Natural killer cell treated with Interleukin-12 subunit alpha and Interleukin-12 subunit beta and Interleukin-15 and Interleukin-18, amount 100 ng/mL, for 72 hours (primary cell): ENCODE measurements at regions not wholly inside any gene's neighbourhood (a gene's known extent, or its start where the extent isn't known, plus 50 kb on each side); places are given as distances from the start of the nearest gene placed in this dataset.

Experiments
- ATAC-seq, 2 donors: fragments of 150-1000 bp; cut with Tn5 transposase in 1 of 2; sonication (Bioruptor Pico), chemical (Tn5 transposase) in 1 of 2; 2 replicates each; pipeline ENCODE4 v1.10.0; 2021
- DNase-seq: peaks from one replicate; pipeline ENCODE4 v3.0.0; 2022; ENCODE audit warnings: low spot score
- H3K27ac Mint-ChIP-seq, 2 donors: 1 replicate in 1 of 2; 2 replicates in 1 of 2; pipeline ENCODE4 v1.8.0; 2022; ENCODE audit warnings: mixed read lengths in 2 of 2, mild to moderate bottlenecking in 1 of 2, moderate library complexity in 1 of 2
- H3K27me3 Mint-ChIP-seq, 2 donors: 1 replicate in 1 of 2; 2 replicates in 1 of 2; pipeline ENCODE4 v1.8.0; 2022; ENCODE audit warnings: mixed read lengths in 2 of 2
- H3K36me3 Mint-ChIP-seq: one replicate; pipeline ENCODE4 v1.8.0; 2022; ENCODE audit warnings: mixed read lengths
- H3K4me1 Mint-ChIP-seq, 2 donors: 1 replicate in 1 of 2; 2 replicates in 1 of 2; pipeline ENCODE4 v1.8.0; 2022; ENCODE audit warnings: low read depth in 2 of 2, mixed read lengths in 2 of 2, mild to moderate bottlenecking in 1 of 2
- H3K4me3 Mint-ChIP-seq: one replicate; pipeline ENCODE4 v1.8.0; 2022; ENCODE audit warnings: mixed read lengths
- H3K9me3 Mint-ChIP-seq: 2 replicates; pipeline ENCODE4 v1.8.0; 2022; ENCODE audit warnings: mixed read lengths

DNA sequence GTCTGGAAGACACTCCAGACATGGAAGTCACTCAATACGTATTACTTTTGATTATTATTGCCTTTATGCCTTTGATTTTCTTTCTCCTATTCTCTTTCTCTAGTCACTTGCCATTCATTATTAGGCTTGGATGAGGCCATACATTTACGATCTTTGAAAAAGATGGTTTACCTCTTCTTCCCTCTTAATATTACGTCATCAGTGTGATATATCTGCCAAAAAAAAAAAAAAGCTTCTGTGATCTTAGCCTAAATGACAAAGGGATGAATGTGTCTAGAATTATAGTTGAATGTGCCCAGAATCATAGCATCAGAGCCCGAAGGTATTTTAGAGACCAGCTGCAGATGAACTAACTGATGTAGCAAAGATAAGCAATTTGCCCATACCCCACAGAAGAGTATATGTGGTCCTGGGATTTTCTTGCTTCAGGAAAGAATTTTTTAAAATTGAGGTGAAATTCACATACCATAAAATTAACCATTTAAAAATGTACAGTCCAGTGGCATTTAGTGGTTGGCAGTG lies 73.9 kb downstream of the HHEX start:
- DNase-seq, result no peak
- H3K4me3 Mint-ChIP-seq, result no peak overlapping the region
- H3K27ac Mint-ChIP-seq, result no peak overlapping the region
- peaks cover 16% of the 10 kb centered on the region for H3K36me3 Mint-ChIP-seq
- H3K27me3 Mint-ChIP-seq, result peaks cover 15 to 44% of the 10 kb centered on the region in 2 donors
- no peaks in the 10 kb centered on the region for H3K9me3 Mint-ChIP-seq
- no peak for ATAC-seq
- H3K4me1 Mint-ChIP-seq, result no peaks in the 10 kb centered on the region

DNA sequence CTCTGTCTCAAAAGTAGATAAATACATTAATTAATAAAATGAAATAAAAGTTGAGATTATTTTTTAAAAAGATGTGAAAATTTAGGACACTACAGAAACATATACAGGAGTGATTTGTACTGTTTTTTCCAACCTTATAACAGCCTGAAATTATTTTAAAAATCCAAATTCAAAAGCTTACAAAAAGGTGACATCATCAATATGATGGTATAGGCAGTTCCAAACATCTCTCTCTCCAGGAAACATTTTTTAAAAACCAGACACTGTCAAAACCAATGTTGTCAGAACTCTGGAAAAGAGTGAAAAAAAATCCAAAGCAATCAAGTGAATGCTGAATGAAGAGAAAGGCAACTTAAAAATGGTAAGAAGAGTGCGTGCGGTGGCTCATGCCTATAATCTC lies 76.7 kb downstream of the HHEX start:
- Mint-ChIP-seq H3K9me3 (no peaks in the 10 kb centered on the region), H3K36me3 (peaks cover 16% of the 10 kb centered on the region), H3K27me3 (peaks cover 19 to 51% of the 10 kb centered on the region in 2 donors), H3K4me1 (no peaks in the 10 kb centered on the region), H3K27ac (no peak overlapping the region), H3K4me3 (no peak overlapping the region)
- ATAC-seq (no peak), DNase-seq (no peak)

DNA sequence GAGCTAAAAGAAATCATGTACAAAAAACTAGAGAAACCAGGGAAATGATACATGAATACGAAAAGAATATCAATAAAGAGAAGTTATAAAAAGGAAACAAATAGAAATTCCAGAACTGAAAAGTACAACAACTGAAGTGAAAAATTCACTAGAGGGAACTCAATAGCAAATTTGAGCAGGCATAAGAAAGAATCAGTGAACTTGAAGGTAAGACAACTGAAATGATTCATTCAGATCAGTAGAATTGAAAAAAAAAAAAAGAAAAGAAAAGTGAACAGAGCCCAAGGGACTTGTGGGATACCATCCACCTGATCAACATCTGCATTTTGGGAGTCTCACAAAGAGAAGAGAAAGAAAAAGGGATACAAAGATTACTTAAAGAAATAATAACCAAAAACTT lies 78.3 kb downstream of the HHEX start:
- ATAC-seq, result no peak
- peaks cover 19 to 44% of the 10 kb centered on the region in 2 donors for H3K27me3 Mint-ChIP-seq
- no peaks in the 10 kb centered on the region for H3K4me1 Mint-ChIP-seq
- DNase-seq, result no peak
- no peak overlapping the region for H3K4me3 Mint-ChIP-seq
- H3K9me3 Mint-ChIP-seq, result no peaks in the 10 kb centered on the region
- H3K27ac Mint-ChIP-seq, result no peak overlapping the region
- H3K36me3 Mint-ChIP-seq, result peaks cover 16% of the 10 kb centered on the region

DNA sequence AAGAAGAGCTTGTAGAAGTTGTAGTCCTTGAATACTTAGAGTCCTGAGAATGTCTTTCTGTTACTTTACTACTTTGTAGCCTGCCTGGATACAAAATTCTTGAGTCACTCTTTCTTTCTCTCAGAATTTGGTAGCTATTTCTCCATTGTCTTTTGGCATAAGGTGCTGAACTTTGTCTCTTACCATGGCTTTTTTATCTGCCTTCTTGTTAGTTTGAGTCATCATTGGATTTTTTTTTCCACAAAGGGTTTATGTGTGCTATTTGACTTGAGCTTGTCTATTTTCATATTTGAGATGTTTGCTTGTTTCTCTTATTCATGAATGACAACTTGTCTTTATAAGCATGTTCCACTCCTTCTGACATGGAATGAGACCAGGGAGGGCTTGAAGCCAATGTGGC lies 74.5 kb upstream of the EXOC6 start:
- Mint-ChIP-seq H3K27me3 (peaks cover 7 to 8% of the 10 kb centered on the region in 2 donors), H3K4me1 (no peaks in the 10 kb centered on the region), H3K4me3 (no peak overlapping the region), H3K27ac (no peak overlapping the region), H3K9me3 (no peaks in the 10 kb centered on the region), H3K36me3 (no peaks in the 10 kb centered on the region)
- ATAC-seq (no peak), DNase-seq (no peak)

DNA sequence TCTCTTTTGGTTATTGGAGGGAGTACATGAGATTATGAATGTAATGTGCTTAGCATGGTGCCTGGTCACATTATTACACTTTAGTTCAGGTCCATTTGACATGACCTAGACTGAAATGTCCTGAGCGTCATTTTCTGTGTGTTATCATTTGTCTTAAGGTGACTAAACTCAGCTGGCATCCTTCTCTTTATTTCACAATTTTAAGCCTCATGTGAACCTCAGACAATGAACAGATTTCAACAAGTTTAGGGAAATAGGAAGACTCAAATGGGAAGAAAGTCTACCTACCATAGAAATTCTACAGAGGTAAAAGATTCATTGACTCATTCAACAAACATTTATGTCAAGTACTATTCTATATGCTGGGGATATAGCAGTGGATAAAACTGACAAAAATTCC lies 70.2 kb upstream of the EXOC6 start:
- no peaks in the 10 kb centered on the region for H3K9me3 Mint-ChIP-seq
- no peak overlapping the region for H3K4me3 Mint-ChIP-seq
- no peak overlapping the region for H3K27ac Mint-ChIP-seq
- ATAC-seq (no peak), DNase-seq (no peak)
- no peaks in the 10 kb centered on the region for H3K4me1 Mint-ChIP-seq
- H3K27me3 Mint-ChIP-seq, result peaks cover 5% of the 10 kb centered on the region in 2 donors
- no peaks in the 10 kb centered on the region for H3K36me3 Mint-ChIP-seq

DNA sequence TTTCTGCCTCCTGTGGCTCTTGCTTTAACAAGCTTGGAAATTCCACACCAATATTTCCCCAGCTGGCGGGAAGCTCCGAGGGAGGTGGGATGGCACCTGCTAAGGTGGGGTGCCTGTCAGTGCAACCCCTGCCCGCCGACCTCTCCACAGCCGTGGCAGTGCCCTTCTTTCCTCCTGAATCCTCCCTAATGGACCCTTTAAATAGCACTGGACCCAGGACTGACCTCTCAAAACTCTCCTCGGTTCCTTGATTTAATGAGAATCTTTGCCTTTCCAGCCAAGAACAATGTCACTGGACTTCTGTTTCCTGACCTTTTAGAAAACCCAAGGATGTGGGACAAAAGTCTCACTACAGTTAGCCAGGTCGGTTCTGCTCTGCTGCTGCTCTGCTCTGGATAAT lies 63.2 kb upstream of the EXOC6 start:
- Mint-ChIP-seq H3K27me3 (peaks cover 5 to 8% of the 10 kb centered on the region in 2 donors), H3K4me3 (no peak overlapping the region), H3K9me3 (no peaks in the 10 kb centered on the region), H3K4me1 (no peaks in the 10 kb centered on the region), H3K36me3 (no peaks in the 10 kb centered on the region), H3K27ac (no peak overlapping the region)
- DNase-seq (no peak), ATAC-seq (no peak)

DNA sequence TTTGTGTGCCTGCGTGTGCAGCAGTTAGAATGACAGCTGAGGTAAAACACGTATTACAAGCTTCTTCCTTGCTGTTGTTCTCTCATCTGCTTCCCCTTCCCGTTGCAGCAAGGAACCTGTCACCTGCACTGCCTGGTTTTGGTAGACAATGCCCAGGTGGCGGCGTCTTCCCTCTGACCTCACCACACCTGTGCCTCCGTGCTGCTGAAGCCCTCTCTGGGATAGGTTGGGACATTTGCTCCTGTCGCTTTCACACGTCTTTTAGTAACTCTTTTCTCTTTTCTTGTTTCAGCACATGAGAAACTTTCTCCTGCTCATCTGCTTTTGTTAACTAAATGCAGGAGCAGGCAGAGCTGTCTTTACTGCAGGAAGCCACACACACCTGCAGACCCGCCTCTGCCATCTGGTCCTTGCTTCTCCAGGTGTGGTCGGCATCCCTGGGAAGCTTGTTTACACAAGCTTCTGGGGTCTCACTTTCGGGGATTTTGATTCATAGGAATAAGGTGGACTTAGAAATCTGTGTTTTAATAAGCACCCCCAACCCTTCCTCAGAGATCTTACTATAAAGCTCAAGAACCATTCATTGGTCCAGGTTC lies 60.7 kb upstream of the EXOC6 start:
- DNase-seq (no peak), ATAC-seq (no peak)
- H3K36me3 Mint-ChIP-seq, result no peaks in the 10 kb centered on the region
- no peaks in the 10 kb centered on the region for H3K9me3 Mint-ChIP-seq
- H3K4me1 Mint-ChIP-seq, result no peaks in the 10 kb centered on the region
- peaks cover 2 to 15% of the 10 kb centered on the region in 2 donors for H3K27me3 Mint-ChIP-seq
- no peak overlapping the region for H3K27ac Mint-ChIP-seq
- H3K4me3 Mint-ChIP-seq, result no peak overlapping the region

DNA sequence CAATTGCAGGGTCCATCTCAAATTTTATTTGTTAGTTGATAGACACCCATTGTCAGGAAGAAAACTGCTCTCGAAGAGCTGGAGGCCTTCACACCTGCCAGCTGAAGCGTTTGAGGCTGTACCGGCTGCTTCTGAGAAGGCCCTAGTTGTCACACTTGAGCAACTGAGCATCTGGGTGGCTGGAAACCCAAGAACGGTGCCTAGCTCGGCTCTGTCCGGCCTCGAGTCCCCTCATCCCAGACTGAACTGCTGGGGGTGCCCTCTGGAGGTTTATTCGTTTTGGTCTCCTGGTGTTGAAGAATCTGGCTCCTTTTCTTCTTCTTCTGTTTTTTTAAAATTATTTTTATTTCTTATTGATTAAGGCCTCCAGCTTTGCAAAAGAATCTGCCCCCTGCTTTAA lies 59.3 kb upstream of the EXOC6 start:
- Mint-ChIP-seq H3K36me3 (no peaks in the 10 kb centered on the region), H3K27ac (no peak overlapping the region), H3K4me3 (no peak overlapping the region), H3K27me3 (peaks cover 6 to 18% of the 10 kb centered on the region in 2 donors), H3K9me3 (no peaks in the 10 kb centered on the region), H3K4me1 (no peaks in the 10 kb centered on the region)
- ATAC-seq (no peak), DNase-seq (no peak)

DNA sequence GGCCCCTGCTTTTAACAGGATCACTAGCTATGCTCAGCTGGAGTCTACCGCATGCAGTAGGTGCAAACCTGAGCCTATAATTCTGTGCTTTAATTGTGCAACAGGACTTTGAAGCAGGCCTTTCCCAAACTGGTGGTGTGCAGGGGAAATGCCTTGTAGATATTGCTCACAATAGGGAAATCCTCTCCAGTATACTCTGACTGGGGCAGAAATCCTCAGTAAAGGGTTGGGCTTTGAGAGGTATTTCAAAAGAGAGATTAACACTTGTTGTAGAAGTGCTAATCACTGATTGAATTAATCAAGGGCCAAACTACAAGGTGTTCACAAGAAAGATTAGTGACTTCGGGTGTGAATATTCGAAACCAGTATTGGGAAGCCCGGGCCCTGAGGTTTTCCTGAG lies 58.5 kb upstream of the EXOC6 start:
- ATAC-seq, result no peak

DNA sequence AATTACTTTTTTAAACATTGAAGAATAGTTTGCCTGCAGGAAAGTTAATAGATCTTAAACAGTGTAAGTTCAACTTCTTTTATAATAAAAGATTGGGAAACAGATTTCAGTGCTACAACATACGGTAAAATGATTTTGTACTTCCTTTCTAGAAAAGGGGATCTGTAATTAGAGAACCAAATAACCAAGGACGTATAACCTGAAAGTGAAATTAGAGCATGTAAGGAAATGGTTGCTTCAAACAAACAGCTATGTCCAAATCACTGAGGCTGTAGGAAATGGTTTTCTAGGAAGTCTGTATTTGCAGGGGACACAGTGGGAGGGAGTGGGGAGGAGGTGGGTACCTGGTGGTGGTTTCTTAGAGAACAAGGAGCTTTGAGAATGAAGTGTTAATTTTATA lies 57.9 kb upstream of the EXOC6 start:
- DNase-seq (no peak), ATAC-seq (no peak)
- Mint-ChIP-seq H3K27ac (no peak overlapping the region), H3K27me3 (peaks cover 10 to 27% of the 10 kb centered on the region in 2 donors), H3K9me3 (no peaks in the 10 kb centered on the region), H3K4me3 (no peak overlapping the region), H3K4me1 (no peaks in the 10 kb centered on the region), H3K36me3 (no peaks in the 10 kb centered on the region)

More for the DNA sequence above, 58.5 kb upstream of the EXOC6 start:
- H3K27ac Mint-ChIP-seq, result no peak overlapping the region
- DNase-seq, result no peak
- H3K27me3 Mint-ChIP-seq, result peaks cover 7 to 20% of the 10 kb centered on the region in 2 donors
- no peak overlapping the region for H3K4me3 Mint-ChIP-seq
- H3K4me1 Mint-ChIP-seq, result no peaks in the 10 kb centered on the region
- H3K9me3 Mint-ChIP-seq, result no peaks in the 10 kb centered on the region
- no peaks in the 10 kb centered on the region for H3K36me3 Mint-ChIP-seq

DNA sequence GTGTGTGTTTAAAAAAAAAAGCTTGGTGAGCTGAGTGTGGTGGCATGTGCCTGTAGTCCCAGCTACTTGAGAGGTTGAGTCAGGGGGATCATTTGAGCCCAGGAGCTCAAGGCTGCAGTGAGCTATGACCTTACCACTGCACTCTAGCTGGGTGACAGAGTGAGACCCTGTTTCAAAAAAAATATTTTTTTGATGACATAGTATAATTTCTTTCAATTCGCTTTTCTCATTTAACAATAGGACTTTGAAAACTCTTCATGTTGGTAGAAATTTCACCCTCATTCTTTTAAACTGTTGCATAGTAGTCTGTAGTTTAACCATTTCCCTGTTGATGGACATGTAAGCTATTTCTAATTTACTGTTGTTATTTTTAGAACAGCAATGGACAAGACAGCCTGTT lies 55.7 kb upstream of the EXOC6 start:
- Mint-ChIP-seq H3K9me3 (no peaks in the 10 kb centered on the region), H3K36me3 (no peaks in the 10 kb centered on the region), H3K27me3 (peaks cover 20 to 42% of the 10 kb centered on the region in 2 donors), H3K27ac (no peak overlapping the region), H3K4me3 (no peak overlapping the region), H3K4me1 (no peaks in the 10 kb centered on the region)
- no peak for DNase-seq
- no peak for ATAC-seq
